NCI-H2227 (cell line): ENCODE measurements at regions not wholly inside any gene's neighbourhood (a gene's known extent, or its start where the extent isn't known, plus 50 kb on each side); places are given as distances from the start of the nearest gene placed in this dataset.
"Not testable (repeated sequence)": the region's sequence is repeated elsewhere in the genome, so short reads cannot be mapped to it uniquely, and the experiment has no call there.

ENCODE experiments used
- DNase-seq: peaks from one replicate; lab custom pipeline; 2025; ENCODE audit not compliant: unreplicated experiment; lab: John Stamatoyannopoulos, UW

DNA sequence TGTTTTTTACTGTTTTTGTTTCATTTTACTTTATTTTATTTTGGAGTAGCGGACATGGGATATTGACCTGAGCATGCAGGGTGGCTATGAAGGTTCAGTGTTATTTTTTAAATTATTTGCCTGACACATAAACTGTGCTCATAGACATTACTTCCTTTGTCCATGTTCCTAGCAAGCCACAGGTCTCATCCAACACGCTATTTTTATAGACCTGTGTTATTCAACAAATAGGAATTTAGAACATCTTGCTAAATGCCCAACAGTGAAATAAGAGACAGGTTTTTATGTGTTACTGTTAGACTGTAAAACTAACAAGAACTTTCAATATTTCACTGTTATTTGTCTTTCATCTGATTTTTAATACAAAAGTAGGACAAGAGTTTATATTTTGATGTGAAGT lies 756.4 kb downstream of the KCNT2 start:
- DNase-seq: no peak

DNA sequence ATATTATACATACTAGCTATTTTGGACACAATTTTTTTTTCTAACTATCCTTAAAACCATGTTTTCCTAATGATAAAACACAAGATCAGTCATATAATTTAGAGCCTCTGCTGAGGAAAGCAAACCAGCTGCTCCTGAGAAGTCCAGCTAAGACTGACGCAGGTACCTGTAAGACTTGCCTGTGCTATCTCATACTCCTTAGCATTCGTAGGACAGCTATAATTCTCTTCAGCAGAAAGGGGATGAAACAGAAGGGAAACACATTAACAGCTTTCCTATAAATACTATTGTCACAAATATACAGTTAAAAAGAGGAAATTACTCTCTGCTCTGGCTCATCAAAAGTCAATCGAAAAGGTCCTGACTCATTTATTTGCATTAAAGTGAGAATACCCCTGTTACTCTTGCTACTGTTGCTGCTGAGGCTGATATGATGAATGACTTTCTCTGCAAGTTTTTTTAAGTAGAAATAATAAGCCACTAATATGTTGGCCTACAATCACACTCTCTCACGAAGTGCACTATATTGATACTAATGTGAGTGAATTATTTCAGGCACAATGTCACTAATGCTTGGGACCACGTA lies 757.1 kb downstream of the KCNT2 start:
- DNase-seq: no peak

DNA sequence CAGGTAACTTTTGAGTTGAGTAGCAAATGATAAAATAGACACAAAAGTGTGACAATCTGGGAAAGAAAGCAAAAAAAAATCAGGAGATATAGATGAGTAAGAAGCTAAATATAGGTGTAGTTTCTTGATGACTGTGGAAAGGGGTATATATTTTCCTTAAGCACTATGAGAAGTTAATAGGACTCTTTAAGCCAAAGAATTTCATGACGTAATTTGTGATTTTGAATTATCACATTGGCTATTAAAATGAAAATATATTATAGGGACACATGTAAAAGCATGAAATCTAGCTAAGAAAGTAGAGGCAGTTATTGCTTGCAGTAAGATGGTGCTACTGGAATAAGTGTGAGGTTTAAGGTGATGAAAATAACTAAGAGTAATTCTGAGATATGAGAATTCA lies 759.1 kb downstream of the KCNT2 start:
- no peak for DNase-seq

DNA sequence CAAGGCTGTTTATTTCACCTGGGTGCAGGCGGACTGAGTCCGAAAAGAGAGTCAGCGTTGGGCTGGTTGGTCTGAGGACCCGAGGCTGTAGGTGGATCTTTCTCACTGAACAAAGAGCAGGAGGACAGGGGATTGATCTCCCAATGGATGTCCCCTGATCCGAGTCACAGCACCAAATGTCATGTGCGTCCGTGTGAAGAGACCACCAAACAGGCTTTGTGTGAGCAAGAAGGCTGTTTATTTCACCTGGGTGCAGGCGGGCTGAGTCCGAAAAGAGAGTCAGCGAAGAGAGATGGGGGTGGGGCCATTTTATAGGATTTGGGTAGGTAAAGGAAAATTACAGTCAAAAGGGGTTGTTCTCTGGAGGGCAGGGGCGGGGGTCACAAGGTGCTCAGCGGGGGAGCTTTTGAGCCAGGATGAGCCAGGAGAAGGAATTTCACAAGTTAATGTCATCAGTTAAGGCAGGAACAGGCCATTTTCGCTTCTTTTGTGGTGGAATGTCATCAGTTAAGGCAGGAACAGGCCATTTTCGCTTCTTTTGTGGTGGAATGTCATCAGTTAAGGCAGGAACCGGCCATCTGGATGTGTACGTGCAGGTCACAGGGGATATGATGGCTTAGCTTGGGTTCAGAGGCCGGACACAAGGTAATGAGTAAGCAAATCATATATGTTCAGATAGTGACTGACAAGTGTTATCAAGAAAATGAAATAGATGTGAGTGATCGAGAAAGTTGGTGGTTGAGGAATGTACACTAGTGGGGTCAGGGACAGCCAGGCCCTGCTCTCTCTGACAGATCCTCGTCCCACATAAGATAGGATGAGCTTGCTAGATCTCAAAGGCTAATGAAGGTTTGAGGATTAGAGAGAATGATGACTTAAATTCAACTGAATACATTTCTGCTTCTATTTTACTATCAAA lies 760.0 kb downstream of the KCNT2 start:
- not testable (repeated sequence) for DNase-seq

DNA sequence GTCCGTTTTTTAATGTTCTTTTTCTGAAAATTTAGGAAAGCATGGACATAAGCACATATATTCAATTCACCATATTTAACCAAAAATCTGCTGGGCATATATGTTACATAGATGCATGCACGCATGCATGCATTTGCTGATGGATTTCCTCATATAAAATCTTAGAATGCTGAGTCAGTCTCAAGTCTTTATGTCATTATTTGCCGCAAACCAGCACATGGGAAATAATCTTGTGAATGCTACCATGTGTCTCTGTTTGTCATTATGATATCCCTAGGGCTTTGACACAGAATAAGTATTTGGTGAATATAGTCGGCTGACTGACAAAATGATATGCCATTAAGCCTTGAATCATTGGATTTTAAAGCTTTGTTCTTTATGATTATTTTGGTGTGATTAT lies 776.5 kb downstream of the KCNT2 start:
- no peak for DNase-seq

DNA sequence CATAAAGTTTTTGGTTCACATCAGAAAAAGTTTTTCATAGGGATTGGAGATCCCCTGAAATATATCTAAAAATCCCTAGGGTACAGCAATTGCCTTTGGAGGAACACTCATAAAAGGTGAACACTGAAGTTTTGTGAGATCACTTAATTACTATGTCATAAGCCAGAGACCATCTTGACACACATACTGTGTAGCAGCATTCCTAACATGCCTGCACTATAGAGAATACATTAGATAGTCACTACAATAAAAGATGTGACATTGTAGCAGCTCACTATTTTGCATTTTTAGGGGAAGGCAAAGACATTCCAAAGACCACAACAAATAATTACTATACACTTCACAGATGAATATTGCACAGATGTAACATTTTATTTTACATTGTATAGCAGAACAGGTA lies 779.9 kb downstream of the KCNT2 start:
- DNase-seq: no peak

DNA sequence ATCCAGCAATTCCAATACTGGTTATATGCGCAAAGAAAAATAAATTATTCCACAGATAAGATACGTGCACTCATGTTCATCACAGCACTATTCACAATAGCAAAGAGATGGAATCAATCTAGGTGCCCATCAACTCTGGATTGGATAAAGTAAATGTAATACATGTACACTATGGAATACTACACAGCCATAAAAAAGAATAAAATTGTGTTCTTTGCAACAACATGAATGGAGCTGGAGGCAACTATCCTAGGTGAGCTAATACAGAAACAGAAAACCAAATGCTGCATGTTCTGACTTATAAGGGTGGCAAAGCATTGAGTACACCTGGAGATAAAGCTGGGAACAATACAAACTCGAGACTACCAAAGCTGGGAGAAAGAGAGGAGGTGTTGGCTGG lies 787.3 kb downstream of the KCNT2 start:
- DNase-seq: no peak

DNA sequence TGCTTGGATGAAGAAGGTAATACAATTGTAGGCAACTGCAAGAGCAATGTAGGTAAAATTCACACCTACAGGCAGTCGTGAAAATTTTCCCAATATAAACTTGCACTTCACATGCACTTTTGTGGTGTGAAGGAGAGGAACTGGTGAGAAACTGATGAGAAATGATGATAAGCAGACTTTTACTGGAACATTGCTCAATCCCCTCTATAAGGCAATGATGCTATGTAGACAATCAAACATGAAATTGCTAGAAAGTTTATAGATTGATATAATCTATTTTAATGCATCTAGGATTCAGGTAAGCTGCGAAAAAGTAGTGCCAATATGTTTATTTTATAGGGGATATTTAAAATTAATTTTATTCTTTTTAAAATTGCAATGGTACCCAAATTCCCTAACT lies 802.2 kb downstream of the KCNT2 start:
- no peak for DNase-seq

DNA sequence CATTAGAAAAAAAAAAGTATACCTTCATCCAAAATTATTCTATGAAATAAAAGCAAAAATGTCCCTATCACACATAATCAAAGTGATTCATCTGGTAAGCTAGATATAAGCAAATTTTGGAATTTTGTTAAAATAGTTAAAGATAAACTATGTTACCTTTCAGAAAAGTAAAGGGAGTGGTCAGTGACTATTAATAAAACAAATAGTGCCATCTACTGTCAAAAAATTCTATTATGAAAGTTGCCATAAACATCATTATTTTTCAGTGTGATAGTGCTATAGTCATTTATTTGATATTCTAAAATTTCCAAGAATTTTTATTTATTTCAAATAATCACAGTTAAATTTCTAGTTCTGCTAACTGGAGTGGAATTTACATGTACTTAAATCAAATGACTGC lies 803.7 kb downstream of the KCNT2 start:
- no peak for DNase-seq

DNA sequence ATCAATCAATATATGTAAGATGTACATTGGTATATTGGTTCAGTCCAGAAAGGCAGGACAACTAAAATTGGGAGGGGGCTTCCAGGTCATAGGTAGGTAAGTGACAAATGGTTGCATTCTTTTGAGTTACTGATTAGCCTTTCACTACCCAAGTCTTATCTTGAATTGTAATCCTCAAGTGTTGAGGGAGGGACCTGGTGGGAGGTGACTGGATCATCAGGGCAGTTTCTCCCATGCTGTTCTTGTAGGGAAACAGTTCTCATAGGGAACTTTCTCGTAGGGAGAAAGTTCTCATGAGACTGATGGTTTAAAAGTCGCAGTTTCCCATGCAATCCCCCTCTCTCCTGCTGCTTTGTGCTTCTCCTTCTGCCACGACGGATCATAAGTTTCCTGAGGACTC lies 809.2 kb downstream of the KCNT2 start:
- no peak for DNase-seq

DNA sequence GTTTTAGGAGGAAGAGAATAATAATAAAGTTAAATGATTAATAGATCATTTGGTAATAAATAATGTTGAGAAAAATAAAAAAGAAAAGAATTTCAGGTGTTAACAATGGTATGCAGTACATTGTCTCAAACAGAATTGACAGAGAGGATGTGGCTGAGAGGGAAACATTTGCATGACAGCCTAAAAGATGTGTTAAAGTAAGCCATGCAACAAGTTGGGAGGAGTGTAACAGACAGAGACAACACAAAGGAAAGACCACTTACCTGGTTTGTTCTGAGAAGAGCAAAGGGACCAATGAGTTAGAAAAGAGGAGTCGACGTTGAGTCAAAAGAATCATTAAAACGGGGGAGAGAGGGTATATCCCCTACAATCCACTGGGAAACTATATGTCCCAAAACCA lies 814.0 kb downstream of the KCNT2 start:
- DNase-seq: no peak

DNA sequence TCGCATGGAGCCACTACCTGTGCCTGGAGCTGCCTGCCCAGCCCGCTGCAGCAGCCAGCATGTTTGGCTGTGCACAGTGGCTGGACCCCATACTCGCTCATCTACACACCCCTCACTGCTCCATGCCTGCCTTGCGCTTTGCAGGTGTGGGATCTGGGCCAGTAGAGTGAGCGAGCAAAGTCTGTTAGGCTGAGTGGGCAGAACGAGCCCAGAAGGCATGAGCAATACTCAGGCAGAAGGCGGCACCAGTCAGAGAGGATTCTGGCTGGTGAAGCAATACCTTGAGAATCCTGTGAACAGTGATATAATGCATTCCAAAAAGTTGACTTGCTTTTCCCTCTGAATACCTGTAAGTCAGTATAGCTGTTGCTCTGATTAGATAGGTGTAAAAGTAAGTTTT lies 816.4 kb downstream of the KCNT2 start:
- DNase-seq: no peak

DNA sequence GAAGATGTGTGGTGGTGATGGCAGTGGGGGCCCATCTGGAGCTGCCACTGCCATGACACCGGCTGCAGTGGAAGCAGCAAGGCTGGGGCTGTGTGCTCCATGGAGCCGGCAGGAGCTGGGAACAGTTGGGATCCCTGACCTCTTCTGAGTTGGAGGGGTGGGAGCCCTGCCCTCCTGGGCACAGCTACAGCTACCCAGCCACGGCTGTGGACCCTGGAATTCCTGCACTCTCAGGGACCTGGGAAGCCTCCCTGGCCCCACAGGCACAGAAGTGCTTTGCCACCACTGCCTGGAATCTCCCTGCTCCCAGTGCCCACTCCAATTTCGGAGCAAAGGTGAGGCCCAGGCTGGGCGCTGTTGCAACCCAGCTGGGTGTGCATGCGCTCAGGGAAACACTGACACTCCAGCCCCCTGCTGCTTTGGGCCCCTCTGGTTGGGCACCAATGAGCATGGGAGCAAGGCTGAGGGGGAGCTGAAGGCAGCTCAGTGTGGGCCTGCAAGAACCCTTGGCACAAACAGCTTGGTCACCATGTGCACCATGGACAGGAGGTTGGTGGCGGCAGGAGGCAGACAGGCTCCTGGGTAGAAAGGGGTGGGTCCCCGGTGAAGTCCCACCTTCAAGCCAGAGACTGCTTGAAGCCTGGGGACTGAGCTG lies 817.6 kb downstream of the KCNT2 start:
- DNase-seq: no peak

DNA sequence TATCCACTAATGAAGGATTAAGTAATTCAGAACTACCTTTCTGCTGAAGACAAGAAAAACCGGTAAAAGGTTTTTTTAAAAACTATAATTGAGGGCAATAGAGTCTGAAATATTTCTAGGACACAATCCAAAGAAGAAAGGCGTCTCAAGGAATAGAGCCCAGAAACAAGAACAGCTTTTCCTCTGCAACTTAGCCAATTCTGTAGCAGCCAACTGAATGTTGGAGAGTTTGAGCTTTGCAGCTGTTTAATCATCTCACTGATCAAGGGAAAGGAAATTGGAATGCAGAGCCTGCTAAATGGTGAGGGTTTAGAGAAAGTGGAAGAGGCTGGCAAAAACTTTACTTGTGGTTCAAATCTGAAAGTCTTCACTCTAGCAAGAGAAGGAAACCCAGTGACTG lies 818.9 kb downstream of the KCNT2 start:
- no peak for DNase-seq

DNA sequence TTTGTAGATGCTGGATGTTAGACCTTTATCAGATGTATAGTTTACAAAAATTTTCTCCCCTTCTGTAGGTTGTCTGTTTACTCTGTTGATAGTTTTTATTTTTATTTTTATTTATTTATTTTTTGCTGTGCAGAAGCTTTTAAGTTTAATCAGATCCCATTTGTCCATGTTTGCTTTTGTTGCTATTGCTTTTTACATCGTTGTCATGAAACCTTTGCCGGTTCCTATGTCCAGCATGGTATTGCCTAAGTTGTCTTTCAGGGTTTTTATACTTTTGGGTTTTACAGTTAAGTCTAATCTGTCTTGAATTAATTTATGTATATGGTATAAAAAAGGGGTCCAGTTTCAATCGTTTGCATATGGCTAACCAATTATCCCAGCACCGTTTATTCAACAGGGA lies 819.5 kb downstream of the KCNT2 start:
- no peak for DNase-seq

DNA sequence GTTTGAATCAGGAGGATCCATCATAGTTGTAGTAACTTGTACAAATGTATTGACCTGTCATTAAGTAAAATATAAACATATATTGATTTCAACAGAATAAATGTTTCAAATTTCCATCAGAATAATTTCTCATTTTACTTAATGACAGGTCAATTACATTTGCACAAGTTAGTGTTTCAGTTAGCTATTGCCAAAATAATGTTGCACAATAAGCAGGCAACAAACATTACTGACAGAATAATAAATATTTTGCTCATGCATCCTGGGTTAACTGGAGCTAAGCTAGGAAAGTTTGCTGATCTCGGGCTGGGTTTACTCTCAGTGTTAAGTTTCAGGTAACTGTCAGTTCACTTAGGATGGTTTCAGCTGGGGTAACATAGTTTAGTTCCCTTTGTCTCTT lies 822.4 kb downstream of the KCNT2 start:
- no peak for DNase-seq

DNA sequence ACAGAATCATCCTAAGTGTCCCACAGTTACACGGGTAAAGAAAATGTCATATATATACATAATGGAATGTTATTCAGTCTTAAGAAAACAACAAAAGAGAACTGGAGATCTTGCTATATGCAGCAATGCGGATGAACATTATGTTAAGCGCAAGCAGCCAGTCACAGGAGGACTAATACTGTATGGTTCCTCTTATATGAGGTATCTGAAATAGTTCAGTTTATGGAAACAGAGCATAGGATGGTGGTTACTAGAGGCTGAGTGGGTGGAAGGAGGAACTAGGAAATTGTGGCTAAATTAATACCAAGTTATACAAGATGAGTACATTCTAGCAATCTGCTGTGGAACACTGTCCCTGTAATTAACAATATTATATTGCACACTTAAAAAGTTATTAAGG lies 834.3 kb downstream of the KCNT2 start:
- no peak for DNase-seq

DNA sequence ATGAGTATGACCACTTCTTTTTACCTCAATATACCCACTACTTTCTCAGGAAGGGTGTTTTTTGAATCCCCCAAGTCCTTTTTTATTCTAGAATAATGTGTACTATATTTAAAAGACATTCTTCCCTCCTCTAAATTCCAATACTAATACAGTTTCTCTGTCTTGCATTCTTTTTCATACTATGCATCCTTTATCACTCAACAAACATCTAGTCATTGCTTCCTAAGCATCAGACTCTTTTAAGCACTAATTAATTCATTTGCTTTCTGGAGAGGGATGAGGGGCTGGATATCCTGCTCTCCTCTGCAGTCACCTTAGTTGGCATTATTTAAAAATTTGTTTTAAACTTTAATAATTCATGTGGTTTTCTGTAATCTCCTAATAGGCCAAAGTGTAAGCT lies 838.8 kb downstream of the KCNT2 start:
- no peak for DNase-seq

DNA sequence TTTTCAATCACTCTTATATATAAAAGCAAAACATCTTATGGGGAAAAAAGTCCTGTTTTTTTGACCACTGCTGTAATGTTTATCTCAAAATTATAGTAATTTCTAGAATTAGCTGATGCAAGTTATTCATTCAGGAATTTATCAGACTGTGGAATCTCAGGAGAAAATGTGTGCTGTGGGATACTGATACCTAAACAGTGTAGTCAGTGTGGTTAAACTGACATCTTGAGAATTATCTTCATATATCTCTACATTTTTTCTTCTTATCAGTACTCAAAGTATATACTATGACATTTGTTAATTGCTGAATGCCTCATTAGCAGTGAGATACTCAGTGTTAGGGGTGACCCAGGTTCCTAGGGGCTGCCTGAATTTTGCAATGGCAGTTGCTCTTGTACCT lies 839.3 kb downstream of the KCNT2 start:
- DNase-seq: no peak

DNA sequence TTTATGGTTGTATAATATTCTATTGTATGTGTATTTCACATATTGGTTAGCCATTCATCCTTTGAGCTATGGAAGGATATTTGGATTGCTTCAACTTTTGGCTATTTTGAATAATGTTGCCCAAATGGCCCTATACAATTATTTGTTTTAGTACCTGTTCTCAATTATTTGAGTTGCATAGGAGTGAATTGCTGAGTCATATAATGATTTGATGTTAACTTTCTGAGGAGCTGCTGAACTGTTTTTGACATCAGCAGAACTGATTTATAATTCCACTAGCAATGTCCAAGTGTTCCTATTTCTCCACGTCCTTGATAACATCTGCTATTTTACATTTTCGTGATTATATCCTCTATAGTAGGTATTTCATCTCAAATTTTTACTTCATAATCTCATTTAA lies 839.9 kb downstream of the KCNT2 start:
- DNase-seq: no peak

DNA sequence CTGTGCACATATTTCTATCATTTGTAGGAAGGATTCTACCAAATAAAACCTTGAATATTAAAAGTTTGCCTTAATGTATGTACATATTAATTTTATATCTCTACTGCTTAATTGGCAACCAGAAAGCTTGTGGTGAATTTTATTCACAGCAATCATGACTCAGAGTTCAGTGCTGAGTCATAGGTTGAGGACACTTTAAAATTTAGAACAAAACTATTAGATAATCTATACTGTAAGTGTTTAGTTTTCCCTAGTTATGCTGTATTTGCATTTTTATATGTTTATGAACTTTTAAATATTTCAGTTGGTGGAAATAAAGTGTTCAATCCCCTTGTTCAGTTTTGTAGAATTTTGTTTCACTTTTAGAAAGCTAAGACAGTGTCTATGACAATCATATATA lies 841.5 kb downstream of the KCNT2 start:
- no peak for DNase-seq

DNA sequence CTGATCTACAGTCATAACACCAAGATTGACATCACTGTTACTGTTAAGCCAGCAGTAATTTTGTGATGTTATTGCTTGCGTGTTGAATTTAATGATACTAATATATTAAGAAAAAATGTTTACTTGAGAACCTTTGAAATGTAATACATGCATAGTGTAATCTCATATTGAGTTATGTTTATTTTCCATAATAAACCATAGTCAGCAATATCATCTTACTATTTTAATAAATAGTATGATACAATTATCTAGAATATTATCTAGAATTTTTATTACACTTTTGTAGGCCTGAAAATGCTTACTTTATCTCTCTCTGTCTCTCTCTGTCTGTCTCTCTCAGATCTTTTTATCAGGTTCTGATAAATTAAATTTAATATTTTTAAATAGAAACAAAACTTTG lies 843.1 kb downstream of the KCNT2 start:
- DNase-seq: no peak
